ENCODE measurements at regions not wholly inside any gene's neighbourhood (a gene's known extent, or its start where the extent isn't known, plus 50 kb on each side); places are given as distances from the start of the nearest gene placed in this dataset.
"Not testable (repeated sequence)": the region's sequence is repeated elsewhere in the genome, so short reads cannot be mapped to it uniquely, and the experiment has no call there.

GRCh38 chr17:77829843-77830799 lies 128.4 kb upstream of the TNRC6C start:
- peak; percentile 89 for DNase-seq (ENCODE audit: low read depth)

GRCh38 chr17:77830816-77831473 lies 127.6 kb upstream of the TNRC6C start:
- peak; percentile 40 for DNase-seq (ENCODE audit: low read depth)

DNA sequence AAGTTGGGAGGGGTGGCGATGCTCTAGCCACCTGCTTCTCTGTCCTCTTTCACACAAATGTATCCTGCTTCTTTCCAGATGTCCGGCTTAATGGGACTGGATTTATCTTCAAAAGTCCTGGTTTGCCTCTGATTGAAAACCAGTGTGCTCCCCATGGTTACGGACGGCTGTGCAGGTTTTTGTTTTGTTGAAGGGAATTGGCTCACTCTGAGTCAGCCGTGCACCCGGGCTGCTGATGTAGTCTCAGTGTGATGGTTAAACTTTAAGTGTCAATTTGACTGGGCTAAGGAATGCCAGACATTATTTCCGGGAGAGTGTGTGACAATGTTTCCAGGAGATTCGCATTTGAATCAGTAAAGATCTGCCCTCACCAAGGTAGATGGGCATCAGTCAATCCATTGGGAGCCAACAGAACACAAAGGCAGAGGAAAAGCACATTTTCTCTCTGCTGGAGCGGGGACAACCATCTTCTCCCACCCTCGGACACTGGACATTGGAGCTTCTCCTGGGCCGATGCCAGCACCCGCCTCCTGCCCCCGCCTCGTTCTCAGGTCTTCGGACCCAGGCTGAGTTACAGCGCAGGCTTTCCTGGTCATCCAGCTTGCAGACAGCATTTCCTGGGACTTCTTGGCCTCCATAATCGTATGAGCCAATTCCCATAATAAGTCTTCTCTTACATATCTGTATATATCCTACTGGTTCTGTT lies 126.9 kb upstream of the TNRC6C start:
- DNase-seq (ENCODE audit: low read depth), result peak; percentile 86

DNA sequence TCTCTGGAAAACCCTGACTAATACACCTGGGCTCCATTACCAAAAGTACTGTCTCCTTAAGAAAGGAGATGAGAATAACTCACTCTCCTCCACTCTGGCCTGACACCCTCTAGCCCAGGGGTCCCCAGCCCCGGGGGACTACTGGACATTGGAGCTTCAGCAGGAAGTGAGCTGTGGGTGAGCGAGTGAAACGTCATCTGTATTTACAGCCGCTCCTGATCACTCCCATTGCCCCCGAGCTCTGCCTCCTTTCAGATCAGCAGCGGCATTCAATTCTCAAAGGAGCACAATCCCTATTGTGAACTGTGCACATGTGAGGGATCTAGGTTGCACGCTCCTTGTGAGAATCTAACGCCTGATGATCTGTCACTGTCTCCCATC lies 126.3 kb upstream of the TNRC6C start:
- DNase-seq (ENCODE audit: low read depth), result no peak

DNA sequence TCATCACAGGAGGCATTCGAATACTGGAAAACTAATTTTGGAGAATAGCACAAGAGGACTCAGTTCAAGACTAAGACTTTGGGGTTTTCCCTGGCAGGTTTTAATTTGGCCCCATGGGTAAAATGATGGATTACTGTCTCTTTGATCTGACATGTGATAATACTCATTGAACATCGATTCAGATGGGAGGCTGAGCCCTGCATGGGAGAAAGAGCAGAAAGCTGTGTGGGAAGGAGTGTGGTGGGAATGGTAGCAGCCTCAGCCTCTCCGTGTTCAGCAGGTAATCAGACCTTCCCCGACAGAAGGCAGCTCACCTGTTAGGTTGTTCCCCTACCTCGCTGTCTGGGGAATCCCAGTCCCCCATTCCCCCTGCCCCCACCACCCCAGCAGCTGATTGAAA lies 124.7 kb upstream of the TNRC6C start:
- no peak for DNase-seq (ENCODE audit: low read depth)

- peak; percentile 98 for DNase-seq (ENCODE audit: low read depth)
These were observed 124.1 kb upstream of the TNRC6C start for GRCh38 chr17:77834170-77835115.

DNA sequence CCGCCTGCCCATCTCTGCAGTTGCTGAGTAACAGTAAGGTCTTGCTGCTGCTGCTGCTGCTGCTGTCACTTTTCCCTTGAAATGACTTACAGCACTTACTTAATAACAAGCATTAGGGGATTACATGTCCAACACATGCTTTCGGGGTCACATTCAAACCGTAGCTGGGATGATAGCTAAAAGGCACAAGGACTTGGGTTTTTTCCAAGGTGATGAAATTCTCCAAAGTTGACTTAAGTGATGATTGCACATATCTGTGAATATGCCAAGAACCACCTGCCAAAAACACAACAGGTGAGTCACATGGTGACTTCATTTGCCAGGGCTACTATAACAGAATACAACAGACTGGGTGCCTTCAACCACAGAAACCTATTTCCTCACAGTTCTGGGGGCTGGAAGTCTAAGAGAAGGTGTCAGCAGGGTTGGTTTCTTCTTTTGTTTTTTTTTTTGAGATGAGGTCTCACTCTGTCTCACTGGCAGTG lies 121.9 kb upstream of the TNRC6C start:
- DNase-seq (ENCODE audit: low read depth), result peak; percentile 79

GRCh38 chr17:77837072-77837471 lies 121.4 kb upstream of the TNRC6C start:
- not testable (repeated sequence) for DNase-seq (ENCODE audit: low read depth)

GRCh38 chr17:77837917-77838316 lies 120.6 kb upstream of the TNRC6C start:
- no peak for DNase-seq (ENCODE audit: low read depth)

DNA sequence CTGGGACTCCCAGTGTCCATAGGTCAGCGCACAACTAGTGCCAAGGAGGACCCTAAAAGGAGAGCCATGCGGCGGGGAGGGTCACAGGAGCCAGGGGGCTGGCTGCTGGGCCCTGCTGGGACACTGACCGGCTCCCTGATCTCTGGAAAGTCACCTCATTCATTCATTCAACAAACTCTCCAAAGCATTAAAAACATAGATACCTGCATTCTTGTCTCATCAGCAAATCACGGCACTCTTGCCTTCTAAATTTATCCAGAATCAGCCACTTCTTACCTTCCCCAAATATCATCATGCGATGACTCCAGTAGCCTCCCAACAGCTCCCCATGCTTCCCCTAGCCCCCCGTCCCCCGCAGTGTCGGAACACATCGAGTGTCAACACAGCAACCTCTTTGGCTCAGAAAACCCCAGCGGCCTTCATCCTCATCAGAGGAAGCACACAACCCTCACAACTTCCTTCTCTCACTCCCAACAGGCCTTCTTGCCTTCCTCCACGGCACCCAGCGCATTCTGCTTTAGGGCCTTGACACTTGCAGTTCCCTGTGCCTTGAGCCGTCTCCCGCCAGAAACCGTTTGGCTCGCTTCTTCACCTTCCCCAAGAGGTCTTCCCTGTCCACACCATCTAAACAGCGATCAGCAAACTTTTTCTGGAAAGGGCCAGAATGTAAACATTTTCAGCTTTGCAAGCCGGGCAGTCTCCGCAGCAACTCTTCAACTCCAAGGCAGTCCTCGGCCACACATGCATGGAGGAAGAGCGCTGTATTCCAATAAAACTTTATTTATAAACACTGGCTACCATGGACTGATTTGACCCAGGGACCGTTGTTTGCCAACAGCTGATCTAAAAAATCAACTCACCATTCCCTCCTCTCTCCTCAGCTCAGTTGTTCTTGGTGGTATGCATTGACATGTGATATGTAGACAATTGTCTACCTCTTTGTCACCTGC lies 119.5 kb upstream of the TNRC6C start:
- DNase-seq (ENCODE audit: low read depth), result no peak

GRCh38 chr17:77839698-77840512 lies 118.6 kb upstream of the TNRC6C start:
- no peak for DNase-seq (ENCODE audit: low read depth)

DNA sequence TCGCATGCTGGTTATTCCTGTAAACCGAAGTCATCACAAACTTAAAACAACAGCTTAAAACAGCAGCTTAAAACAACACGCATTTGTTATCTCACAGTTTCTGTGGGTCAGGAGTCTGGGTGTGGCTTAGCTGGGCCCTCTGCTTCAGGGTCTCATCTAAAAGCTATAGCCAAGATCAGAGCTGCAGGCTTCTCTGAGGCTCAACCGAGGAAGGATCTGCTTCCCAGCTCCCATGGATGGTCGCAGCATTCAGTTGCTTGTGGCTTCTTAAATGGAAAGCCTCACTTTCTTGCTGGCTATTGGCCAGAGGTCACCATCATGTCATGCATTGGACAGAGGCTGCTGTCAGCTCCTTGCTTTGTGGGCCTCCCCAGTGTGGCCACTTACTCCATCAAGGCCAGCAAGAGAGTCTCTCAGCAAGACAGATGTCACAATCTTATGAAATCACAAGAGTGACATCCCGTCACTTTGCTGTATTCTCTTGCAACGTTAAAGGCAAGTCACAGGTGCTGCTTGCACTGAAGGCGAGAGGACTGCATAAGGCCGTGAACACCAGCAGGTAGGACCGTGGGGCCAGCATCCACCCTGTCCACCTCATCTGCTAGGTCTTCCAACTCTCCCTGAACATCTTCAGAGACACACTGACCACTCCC lies 117.9 kb upstream of the TNRC6C start:
- no peak for DNase-seq (ENCODE audit: low read depth)

GRCh38 chr17:77841742-77842527 lies 116.6 kb upstream of the TNRC6C start:
- no peak for DNase-seq (ENCODE audit: low read depth)

DNA sequence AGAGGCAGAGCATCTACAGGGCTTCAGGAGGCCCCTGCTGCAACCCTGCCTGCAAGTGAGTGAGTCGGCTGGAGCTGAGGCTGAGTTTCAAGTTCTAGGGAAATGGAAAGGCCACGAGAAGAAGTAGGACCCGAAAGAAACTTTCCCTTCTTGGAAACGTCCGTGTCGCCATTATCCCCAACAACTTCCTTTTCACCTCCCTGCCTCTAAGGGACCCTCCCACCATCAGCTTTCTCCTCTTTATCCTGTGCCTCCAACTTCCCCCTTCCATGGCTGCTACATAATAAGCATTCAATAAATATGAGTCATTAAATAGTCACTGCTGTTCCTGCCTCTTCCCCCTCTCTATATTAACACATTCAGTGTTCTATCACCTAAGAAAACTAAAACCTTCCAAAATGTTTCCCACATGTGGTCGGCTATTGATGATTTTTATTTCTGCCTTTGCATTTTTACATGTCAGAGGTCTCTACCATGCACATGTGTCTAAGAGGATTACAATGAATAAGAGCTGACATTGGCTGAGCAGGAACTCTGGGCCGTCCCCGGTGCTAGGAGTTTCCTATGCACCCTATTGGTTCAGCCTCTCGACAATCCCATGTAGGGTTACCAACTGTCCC lies 115.9 kb upstream of the TNRC6C start:
- peak; percentile 64 for DNase-seq (ENCODE audit: low read depth)

- peak; percentile 89 for DNase-seq (ENCODE audit: low read depth)
These were observed 115.1 kb upstream of the TNRC6C start for GRCh38 chr17:77843255-77843895.

GRCh38 chr17:77843896-77844295 lies 114.6 kb upstream of the TNRC6C start:
- no peak for DNase-seq (ENCODE audit: low read depth)

DNA sequence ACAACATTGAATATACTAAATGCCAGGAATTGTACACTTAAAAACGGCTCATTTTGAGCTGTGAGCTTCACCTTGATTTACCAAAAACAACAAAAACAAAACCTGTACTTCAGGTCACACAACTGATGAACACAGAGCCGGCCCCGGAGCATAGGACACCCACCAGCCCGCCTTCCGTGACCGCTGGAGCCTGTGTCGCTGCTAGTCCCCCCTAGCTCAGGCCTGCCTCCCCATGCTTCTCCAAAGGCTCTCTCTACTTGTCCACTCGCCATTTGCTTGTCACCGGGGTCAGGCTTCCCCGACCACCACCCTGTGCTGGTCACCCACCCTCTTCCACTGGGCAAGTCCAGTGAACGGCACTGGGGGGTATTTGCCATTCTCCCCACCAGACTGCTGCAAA lies 113.8 kb upstream of the TNRC6C start:
- DNase-seq (ENCODE audit: low read depth), result no peak

Measured in Daoy (cell line).